ENCODE measurements at regions not wholly inside any gene's neighbourhood (a gene's known extent, or its start where the extent isn't known, plus 50 kb on each side); places are given as distances from the start of the nearest gene placed in this dataset.
"Not testable (repeated sequence)": the region's sequence is repeated elsewhere in the genome, so short reads cannot be mapped to it uniquely, and the experiment has no call there.

- H3K27me3 Mint-ChIP-seq, H3K4me3 Mint-ChIP-seq, H3K9me3 Mint-ChIP-seq, H3K4me1 Mint-ChIP-seq, H3K36me3 Mint-ChIP-seq, H3K27ac Mint-ChIP-seq: not testable (repeated sequence)
These were observed 111.6 kb upstream of the ZNF322 start for GRCh38 chr6:26770941-26771666.

GRCh38 chr6:26773414-26773813 lies 113.9 kb upstream of the ZNF322 start:
- H3K27me3 Mint-ChIP-seq, H3K4me3 Mint-ChIP-seq, H3K9me3 Mint-ChIP-seq, H3K4me1 Mint-ChIP-seq, H3K27ac Mint-ChIP-seq, H3K36me3 Mint-ChIP-seq: not testable (repeated sequence)

GRCh38 chr6:26780563-26780962 lies 121.0 kb upstream of the ZNF322 start:
- not testable (repeated sequence) for H3K4me1 Mint-ChIP-seq, H3K27ac Mint-ChIP-seq, H3K4me3 Mint-ChIP-seq, H3K36me3 Mint-ChIP-seq, H3K9me3 Mint-ChIP-seq, H3K27me3 Mint-ChIP-seq

GRCh38 chr6:26795474-26796307 lies 136.1 kb upstream of the ZNF322 start:
- not testable (repeated sequence) for H3K9me3 Mint-ChIP-seq, H3K4me3 Mint-ChIP-seq, H3K4me1 Mint-ChIP-seq, H3K36me3 Mint-ChIP-seq, H3K27me3 Mint-ChIP-seq, H3K27ac Mint-ChIP-seq

GRCh38 chr6:26799903-26800633 lies 140.5 kb upstream of the ZNF322 start:
- H3K27me3 Mint-ChIP-seq, H3K9me3 Mint-ChIP-seq, H3K36me3 Mint-ChIP-seq: not testable (repeated sequence)

GRCh38 chr6:26803762-26804161 lies 144.2 kb upstream of the ZNF322 start:
- H3K27me3 Mint-ChIP-seq, H3K9me3 Mint-ChIP-seq, H3K27ac Mint-ChIP-seq, H3K4me1 Mint-ChIP-seq, H3K36me3 Mint-ChIP-seq, H3K4me3 Mint-ChIP-seq: not testable (repeated sequence)

More at GRCh38 chr6:26799903-26800633, 140.5 kb upstream of the ZNF322 start:
- not testable (repeated sequence) for H3K4me1 Mint-ChIP-seq, H3K4me3 Mint-ChIP-seq, H3K27ac Mint-ChIP-seq

GRCh38 chr6:26811486-26812116 lies 152.1 kb upstream of the ZNF322 start:
- not testable (repeated sequence) for H3K27me3 Mint-ChIP-seq, H3K4me3 Mint-ChIP-seq, H3K36me3 Mint-ChIP-seq, H3K4me1 Mint-ChIP-seq, H3K9me3 Mint-ChIP-seq, H3K27ac Mint-ChIP-seq

GRCh38 chr6:26818640-26819225 lies 159.2 kb upstream of the ZNF322 start:
- H3K27me3 Mint-ChIP-seq, H3K36me3 Mint-ChIP-seq, H3K4me3 Mint-ChIP-seq, H3K9me3 Mint-ChIP-seq, H3K4me1 Mint-ChIP-seq, H3K27ac Mint-ChIP-seq: not testable (repeated sequence)

- not testable (repeated sequence) for H3K36me3 Mint-ChIP-seq, H3K27ac Mint-ChIP-seq, H3K4me3 Mint-ChIP-seq, H3K4me1 Mint-ChIP-seq, H3K27me3 Mint-ChIP-seq, H3K9me3 Mint-ChIP-seq
These were observed 168.4 kb upstream of the ZNF322 start for GRCh38 chr6:26827965-26828364.

GRCh38 chr6:26829480-26829879 lies 169.9 kb upstream of the ZNF322 start:
- H3K27me3 Mint-ChIP-seq, H3K4me1 Mint-ChIP-seq, H3K27ac Mint-ChIP-seq, H3K36me3 Mint-ChIP-seq, H3K4me3 Mint-ChIP-seq, H3K9me3 Mint-ChIP-seq: not testable (repeated sequence)

GRCh38 chr6:26830992-26831391 lies 171.4 kb upstream of the ZNF322 start:
- H3K27ac Mint-ChIP-seq, H3K9me3 Mint-ChIP-seq, H3K27me3 Mint-ChIP-seq, H3K4me3 Mint-ChIP-seq, H3K36me3 Mint-ChIP-seq, H3K4me1 Mint-ChIP-seq: not testable (repeated sequence)

GRCh38 chr6:26835707-26836106 lies 176.2 kb upstream of the ZNF322 start:
- not testable (repeated sequence) for H3K27me3 Mint-ChIP-seq, H3K9me3 Mint-ChIP-seq, H3K4me1 Mint-ChIP-seq, H3K4me3 Mint-ChIP-seq, H3K36me3 Mint-ChIP-seq, H3K27ac Mint-ChIP-seq

- not testable (repeated sequence) for H3K27ac Mint-ChIP-seq, H3K9me3 Mint-ChIP-seq, H3K4me3 Mint-ChIP-seq, H3K27me3 Mint-ChIP-seq, H3K4me1 Mint-ChIP-seq, H3K36me3 Mint-ChIP-seq
These were observed 177.1 kb upstream of the ZNF322 start for GRCh38 chr6:26836657-26837056.

GRCh38 chr6:26844823-26845222 lies 185.3 kb upstream of the ZNF322 start:
- H3K36me3 Mint-ChIP-seq, H3K9me3 Mint-ChIP-seq, H3K4me1 Mint-ChIP-seq, H3K27ac Mint-ChIP-seq, H3K27me3 Mint-ChIP-seq, H3K4me3 Mint-ChIP-seq: not testable (repeated sequence)

- not testable (repeated sequence) for H3K4me3 Mint-ChIP-seq, H3K36me3 Mint-ChIP-seq, H3K9me3 Mint-ChIP-seq, H3K4me1 Mint-ChIP-seq, H3K27me3 Mint-ChIP-seq, H3K27ac Mint-ChIP-seq
These were observed 197.7 kb upstream of the ZNF322 start for GRCh38 chr6:26857289-26857688.

Data from activated naive CD4-positive, alpha-beta T cell treated with anti-CD3 and anti-CD28 coated beads, Interleukin-2, amount 50 U/mL, for 24 hours (primary cell).